ENCODE measurements at regions not wholly inside any gene's neighbourhood (a gene's known extent, or its start where the extent isn't known, plus 50 kb on each side); places are given as distances from the start of the nearest gene placed in this dataset.

DNA sequence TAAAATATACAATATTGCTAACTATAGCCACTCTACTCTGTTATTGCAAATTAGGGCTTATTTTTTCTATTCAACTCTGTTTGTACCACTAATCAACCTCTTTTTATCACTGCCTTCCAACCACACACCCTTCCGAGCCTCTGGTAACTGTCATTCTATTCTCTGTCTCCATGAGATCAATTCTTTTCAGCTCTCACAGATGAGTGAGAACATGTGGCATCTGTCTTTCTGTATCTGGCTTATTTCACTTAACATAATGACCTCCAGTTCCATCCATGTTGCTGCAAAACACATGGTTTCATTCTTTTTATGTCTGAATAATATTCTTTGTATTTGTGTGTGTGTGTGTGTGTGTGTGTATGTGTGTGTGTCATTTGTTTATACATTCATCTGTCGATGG, 350.1 kb upstream of the DACH1 start:
- DNase-seq, result no peak

DNA sequence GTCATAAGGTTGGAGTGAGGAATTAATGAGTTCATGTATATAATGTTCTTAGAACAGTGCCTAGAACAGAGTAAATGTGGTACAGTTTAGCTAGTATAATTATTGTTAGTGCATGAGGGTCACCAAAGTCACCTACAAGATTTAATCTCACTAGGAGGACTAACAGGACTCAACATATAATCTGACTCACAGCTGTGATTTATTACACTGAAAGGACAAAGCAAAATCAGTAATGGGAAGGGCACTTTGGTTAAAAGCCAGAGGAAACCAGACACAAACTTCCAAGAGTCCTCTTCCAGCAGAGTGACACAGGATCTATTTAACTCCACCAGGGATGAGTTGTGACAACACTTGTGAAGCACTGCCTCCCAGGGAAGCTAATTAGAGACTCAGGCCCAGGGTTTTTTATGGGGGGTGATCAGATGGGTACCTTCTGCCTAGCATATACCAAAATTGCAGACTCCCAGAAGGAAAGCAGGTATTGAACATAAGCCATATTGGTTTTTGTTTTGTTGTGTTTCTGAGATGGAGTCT, 341.2 kb upstream of the DACH1 start:
- DNase-seq, result no peak

DNA sequence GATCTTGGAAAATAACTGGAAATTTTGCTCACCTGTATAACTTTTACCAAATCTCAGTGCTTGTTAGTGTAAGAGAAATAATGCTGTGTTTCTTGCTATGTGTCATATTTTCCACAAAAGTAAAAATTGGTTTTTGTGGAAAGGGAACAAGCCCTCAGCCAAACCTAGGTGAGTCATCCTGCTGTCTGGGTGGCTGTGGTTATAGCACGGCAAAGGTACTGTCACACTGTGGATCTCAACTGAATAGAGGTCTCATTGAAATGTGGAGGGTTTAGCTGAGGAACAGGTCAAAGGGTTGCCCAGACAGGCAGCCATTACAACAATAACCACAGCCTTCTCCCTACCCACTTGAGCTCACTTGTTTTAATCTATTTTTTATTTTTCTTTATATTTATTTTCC, 338.8 kb upstream of the DACH1 start:
- DNase-seq, result no peak

DNA sequence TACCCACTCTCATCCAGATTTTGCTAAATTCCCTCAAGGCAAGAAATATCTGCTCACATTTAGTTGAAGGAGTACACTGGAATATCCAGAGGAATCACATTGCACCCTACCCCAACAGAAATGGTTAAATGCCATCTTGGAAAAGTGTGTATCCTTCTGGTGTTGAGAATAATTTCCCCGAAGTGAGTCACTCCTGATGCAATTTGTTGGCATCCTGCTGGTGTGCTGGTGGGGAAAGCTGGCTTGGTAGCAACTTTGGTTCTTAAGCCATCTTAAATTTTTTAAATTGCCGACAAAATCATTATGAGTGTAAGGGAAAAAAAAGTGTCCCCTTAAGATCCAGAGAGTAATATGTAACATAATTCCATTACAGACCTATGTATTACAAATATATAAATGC, 337.3 kb upstream of the DACH1 start:
- DNase-seq, result no peak

DNA sequence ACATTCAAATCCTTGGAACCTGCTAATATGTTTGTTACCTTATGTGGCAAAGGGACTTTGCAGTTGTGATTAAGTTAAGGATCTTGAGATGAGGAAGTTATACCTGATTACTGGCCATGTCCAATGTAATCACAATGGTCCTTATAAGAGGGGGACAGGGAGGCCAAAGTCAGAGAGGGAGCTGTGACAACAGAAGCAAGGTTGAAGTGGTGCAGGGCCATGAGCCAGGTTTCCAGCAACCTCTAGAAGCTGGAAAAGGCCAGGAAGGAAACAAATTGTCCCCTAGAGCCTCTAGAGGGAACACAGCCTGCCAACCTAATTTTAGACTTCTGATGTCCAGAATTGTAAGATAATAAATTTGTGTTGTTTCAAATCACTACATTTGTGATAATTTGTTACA, 334.7 kb upstream of the DACH1 start:
- DNase-seq, result no peak

DNA sequence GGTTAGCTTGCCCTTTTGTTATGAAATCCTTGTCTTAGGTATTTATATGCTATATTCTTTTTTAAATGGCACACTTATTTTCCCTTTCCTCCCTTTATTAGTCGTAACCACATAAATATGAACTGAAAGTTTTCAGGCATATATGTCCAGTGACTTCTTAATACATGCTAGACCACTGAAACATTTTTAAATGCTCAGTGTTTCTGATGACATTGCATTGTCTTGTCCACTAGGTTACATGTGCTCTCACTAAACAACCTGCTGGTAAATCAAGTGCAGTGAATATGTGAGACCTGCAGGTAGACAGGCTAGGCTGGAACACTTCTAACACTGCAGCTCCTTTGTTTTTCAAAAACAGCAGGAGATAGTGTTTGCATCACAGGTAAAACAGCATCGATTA, 332.6 kb upstream of the DACH1 start:
- no peak for DNase-seq

DNA sequence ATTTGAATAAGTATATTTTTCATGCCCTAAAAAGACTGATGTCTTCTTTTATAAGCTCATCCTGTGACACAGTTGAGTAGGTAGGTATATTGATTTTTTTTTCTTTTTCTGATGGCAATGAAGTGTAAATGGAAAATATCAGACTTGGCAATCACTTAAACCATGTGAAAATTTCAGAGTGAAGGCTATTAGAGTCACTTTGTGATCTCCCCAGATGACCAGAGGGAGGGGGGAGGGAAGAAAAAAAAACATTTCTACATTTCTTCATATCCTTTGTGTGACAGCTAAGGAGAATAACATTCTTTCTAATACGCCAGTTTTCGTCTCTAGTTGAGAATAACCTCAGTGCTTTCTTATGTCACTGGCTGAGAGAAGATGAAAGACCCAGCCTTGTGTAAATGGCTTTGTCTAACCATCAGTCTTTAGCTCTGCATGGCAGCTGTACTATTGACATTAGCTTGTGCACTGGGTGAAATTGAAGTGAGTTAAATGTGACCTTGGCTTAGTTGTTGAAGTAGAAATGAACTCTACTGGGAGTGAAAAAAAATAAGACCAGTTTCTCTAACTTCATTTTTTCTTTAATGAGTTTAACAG, 332.1 kb upstream of the DACH1 start:
- no peak for DNase-seq

DNA sequence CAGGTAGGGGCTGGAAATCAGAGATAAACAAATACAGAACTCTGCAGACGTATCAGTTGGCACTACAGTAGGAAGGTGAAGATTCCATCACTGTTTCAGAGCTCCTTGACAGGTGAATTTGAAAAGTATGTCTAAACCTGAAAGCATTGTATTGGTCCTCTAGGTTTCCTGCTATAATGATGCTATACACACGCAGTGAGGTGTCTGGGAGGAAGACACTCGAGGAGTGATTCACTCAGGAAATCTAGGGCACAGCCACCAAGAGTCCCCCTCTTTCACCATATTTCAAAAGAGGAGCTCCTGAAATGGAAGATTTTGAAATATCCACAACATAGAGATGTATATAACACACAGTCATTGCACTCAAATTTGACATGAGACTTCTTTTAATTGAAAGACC, 331.0 kb upstream of the DACH1 start:
- no peak for DNase-seq

DNA sequence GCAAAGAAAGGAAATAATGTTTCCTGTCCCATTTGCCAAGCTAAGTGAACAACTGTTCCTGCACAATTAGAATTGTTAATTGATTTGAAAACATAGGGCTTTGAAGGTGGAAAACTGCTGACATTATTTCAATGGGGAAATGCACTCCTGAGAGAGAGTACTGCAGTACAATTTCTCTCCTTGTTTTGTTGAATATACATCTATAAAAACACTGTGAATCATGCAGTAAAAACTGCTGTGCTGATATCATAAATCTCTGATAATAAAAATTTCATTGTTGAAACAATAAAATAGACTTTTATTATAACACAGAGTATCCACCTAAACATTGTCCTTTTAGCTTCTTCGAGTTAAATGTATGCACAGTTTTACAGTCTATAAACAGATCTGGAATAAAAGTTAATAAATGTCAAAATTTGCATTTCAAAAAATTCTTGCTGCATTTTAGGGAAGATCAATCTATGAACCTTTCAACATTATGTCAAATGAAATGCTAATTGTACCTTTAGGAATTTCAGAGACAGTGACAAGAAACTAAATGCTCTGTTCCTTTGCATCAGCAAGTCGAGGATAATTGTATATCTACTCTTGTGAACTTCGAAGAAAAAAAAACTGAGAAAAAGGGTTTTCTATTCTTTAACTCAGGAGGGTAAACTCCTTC, 328.2 kb upstream of the DACH1 start:
- no peak for DNase-seq

DNA sequence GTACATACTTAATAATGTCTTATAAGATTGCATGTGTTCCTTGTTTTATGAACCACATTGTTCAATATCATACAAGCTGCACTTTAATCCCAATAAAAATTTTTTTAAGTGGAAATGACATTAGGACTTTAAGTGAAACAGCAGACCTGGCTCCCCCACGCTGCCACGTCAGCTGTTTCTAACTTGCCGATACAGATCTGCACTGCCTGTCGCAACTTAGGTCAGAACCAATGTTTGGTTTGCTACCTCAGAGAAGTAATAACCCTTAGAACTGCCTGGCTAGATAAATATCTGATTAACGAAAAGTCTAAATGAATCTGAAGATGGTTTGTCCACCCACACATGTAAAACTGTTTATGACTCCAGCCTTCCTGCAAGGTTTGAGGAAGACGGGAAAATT, 327.5 kb upstream of the DACH1 start:
- no peak for DNase-seq

DNA sequence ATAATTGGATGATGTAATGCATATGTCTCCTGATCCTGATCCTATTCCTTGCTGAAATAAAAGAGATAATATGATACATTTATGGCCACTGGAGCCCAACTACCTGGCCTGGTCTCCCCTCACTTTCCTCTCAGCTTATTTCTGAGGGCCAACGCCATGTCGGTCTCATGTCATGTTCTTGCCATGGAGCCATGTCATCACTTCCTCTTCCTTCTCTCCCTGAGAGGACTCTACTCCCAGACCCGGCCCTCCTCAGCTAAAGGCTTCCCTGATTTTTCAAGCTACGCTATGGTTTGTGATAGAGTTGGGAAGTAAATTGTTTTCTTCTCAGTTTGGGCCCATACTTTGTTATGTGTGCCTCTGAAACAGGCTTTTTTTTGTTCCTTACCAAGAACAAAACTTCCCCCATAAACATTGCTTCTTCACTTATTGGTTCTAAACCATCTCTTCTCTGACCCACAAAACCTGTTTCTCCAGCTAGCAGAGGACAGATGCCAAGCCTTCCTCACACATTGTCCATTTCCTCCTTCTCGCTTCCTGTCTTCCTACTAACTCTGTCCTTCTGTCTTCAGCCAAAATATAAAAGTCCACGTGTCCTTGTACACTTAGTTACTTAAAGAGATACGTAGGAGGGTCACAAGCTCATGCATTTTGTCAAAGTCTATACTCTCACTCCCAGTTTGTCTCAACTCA, 319.9 kb upstream of the DACH1 start:
- no peak for DNase-seq

DNA sequence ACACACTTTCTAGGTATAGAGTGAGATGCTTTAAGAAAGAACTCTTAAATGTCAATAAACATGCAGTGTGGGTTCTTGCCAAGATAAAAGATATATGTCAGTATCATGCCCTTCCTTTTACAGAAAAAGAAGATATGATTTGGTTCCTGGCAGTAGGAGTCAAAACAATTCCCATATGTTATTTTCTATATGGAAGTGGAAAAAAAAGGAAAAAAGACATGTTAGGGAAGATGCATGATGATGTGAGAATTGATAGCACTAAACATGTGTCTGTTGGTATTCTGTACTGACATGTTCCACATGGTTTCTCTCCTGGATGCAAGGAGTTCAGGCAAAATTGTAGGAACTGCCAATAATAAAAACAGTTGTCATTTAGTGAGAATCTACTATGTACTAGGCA, 318.8 kb upstream of the DACH1 start:
- DNase-seq, result no peak

DNA sequence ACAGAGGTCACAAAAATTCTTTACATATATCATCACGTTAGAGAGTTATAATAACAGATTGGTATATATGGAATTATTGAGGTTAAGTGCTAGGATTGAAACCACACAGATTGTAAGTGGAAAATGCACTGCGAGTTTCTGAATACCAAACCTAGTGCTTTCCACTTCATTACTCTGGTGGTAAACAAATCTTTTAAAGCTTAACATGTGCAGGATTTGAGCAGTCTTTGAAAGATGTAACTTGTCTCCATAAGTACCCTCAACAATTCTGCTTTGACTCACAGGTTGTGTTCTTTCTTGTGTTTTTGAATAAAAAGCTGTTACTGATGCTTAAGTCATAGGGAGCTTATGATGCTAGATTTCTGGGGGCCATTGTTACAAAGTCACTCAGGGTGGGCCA, 314.7 kb upstream of the DACH1 start:
- no peak for DNase-seq

DNA sequence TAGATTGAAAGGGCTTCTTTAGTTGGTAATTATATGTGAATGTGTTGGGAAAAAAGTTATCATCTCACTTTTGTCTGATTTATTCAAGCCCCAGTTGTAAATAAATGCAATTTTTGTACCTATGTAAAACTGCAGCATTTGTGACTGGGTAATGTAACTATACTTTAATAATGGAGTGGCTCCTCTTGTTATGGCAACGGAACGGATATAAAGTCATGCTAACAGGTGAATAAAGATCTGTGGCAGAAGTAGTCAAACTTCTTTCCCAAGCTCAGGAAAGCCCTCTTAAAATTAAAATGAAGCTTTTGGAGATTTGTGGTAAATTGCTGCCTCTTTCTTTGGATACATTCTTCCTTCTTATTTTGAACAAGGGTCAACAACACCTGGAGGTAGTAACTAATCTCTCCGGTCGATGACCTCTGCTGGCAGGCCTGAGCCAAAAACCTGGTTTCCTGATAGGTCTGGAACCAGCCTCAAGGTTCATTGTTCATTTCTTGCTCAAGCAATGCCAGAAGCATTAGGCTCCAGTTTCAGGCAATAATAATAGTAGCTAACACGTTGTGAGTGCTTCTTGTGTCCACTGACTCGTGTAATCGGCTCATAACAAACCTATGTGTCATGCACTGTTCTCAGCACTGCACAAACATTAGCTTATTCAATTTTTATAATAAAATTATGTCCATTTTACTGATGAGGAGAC, 313.4 kb upstream of the DACH1 start:
- DNase-seq, result no peak

DNA sequence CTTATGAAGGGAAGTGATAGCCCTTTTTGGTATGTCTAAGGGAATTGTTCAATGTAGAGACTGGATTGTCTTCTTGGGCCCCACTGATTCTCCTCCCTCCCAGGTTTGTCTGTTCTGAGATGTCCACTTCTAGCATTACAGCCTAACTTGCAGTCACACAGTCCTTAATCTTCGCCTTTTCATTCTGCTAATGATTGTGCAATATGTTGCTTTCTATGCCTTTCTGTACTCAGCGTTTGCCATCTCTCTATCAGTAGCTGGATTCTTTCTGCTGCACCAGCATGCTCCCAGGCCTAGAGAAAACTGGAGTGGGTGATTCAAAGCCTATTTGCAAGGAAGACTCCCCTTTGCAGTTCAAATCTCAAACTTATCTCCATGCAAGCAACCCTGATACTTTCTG, 307.5 kb upstream of the DACH1 start:
- DNase-seq, result no peak

DNA sequence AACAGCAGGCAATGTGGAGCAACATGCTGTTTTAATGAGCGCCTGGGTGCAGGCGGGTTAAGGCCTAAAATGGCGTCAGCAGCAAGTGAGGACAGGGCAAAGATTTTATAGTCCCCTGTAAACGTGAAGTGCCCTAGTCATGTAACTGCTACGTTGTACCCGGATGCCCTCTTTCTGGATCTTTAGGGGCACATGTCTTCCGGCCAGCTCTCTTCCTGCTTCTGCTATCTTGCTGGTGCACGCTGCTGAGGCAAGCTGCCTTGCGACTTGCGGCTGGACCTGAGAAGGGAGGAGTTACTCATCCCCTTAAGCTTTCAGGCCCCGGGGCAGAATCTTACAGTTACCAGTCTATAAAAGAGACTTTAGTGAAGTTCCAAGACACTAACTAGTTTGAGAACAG, 303.6 kb upstream of the DACH1 start:
- DNase-seq, result no peak

DNA sequence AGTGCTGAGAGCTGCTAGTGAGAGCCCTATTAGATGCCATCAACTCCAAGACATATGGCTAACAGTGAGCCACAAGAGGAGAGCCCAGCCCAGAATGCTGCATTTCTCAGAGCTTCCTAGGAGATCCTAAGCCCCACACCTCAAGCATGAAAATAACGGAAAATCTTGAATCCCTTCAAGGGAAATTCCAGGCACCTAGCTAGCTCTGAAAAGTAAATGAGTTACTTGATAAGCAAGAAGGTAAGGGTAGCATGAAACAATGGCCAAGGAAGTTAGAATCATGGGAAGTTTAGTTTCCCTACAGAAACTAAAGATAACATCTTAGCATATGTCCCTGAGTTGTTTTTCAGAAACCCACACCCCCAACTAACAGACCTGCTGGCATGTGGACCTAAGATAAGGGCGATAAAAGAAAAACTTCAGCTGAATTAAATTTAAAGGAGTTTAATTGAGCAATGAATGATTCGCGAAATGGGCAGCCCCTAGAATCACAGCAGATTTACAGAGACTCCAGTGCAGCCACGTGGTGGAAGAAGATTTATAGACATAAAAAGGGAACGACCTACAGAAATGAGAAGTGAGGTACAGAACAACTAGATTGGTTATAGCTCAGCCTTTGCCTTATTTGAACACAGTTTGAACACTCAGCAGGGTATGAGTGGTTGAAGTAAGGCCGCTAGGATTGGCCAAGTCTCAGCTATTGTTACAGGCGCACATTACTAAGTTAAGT, 301.3 kb upstream of the DACH1 start:
- no peak for DNase-seq

DNA sequence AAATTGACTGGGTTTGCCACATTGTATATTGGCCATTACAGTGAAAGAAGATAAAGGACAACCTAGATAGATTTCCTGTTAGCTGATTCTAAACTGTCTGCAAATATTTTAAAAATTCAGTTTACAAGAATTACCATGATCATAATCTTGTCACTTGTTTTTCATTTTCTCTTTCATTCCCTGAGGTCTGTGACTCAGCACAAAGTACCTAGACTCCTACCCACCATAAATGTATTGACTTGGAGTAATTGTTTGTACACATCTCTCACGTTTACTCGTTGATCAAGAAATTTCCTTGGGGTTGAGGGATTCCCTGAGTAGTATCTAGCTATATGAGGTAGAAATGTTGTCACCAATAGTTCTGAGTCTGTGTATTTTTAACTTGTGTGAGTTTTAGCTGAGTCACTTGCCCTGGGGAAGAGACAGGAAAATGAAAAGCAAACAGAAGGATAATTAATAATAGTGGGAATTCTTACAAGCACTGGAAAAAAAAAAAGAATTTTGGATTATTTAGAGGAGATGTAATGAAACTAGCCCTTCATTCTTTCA, 299.2 kb upstream of the DACH1 start:
- no peak for DNase-seq

DNA sequence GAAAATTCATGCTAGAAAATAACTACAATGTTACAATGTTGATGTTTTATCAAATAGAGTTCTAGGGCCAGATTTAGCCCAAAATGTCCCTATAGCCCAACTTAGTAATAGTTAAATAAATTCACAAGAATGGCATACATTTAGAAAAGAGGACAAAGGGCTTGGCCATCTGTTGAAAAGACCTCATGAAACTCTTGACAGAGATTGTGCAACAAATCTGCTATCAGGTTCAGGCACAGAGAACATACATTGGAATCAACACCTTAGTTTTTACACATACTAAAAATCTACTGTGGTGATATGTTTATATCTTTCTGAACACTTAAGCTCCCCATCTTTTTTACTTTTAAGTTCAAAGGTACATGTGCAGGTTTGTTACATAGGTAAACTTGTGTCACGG, 298.3 kb upstream of the DACH1 start:
- no peak for DNase-seq

DNA sequence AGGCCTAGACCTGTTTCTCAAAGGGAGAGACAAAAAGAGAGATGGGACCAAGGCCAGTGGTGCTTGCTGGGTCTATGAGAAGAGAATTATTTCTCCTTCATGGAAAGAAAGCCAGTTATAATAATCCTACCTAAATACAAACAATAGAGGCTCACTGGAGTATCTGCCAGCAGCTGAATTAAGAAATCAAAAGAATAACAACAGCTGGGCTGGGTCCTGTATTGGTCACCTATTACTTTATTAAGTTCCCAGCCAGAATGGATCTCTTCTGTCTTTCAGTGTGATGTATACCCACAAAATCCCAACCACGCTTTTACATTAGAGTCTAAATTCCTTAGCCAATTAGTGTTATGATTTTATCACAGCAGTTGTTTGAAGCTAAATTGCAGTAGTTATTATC, 297.8 kb upstream of the DACH1 start:
- no peak for DNase-seq

DNA sequence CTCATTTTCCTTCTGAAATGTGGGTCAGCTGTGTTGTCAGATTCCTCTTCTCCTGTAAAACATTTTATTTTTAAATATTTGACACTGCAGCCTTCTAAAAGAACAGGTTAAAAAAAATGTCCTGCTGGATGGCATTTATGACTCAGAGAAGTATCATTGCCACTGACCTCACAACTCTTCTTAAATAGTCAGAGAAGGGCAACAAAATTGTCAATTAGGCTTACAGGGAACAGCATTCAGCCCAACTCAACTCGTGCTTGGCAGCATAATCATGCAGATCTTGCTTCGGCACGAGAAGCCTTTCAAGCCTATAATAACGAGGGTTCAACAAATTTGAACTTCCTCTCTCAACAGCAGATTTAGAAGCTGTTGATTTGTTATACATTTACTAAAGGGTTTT, 296.7 kb upstream of the DACH1 start:
- DNase-seq, result no peak

DNA sequence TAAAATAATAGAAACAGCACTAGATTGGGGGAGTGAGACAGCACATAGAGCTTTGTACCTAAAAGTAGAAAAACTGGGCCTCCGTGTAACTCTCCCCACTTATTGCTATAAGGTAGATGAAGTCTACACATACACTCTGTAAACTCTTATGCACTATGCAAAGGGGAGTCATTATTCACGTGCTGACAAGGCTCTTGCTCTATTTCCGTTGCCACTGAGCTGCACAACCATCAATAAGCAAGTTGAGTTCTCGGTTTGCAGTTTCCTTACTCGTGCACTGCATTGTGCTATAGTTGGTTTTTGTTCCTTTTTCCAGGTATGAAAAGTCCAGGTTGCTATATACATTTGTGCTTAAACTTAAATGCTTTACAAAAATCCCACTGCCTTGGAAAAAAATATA, 294.0 kb upstream of the DACH1 start:
- no peak for DNase-seq

DNA sequence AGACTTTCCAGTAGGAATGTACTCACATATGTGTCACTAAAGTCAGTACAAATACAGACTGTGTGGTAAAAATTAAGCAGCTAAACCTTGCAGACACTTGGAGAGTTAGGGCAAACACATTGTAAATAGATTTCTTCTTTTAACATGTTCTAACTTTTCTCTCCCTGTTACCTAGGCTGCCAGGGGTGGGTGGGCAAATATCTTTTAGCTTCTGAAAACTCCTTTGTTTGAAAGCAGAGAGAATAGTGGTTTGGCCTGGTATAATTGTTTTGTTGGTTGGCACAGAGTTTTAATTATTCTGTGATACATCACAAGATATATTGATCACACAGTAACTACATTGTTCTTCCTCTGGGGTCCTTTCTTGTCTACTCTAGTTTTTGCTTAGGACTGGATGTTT, 289.8 kb upstream of the DACH1 start:
- no peak for DNase-seq
